Neuronal stem cell (in vitro differentiated cells): ENCODE measurements at regions not wholly inside any gene's neighbourhood (a gene's known extent, or its start where the extent isn't known, plus 50 kb on each side); places are given as distances from the start of the nearest gene placed in this dataset.

ENCODE experiments used
- DNase-seq: peaks from one replicate; pipeline ENCODE4 v3.0.0-alpha.2; 2013; ENCODE audit warnings: low spot score
- H2AFZ ChIP-seq: one replicate; pipeline ENCODE4 v1.6.1; 2013; ENCODE audit warnings: mild to moderate bottlenecking, low read length, inconsistent platforms
- H2AK5ac ChIP-seq: 2 replicates; pipeline ENCODE4 v1.6.1; 2013; ENCODE audit warnings: low read depth, mild to moderate bottlenecking, inconsistent platforms, low read length, moderate library complexity, mixed read lengths
- H2BK120ac ChIP-seq: 2 replicates; pipeline ENCODE4 v1.6.1; 2013; ENCODE audit warnings: low read depth, mild to moderate bottlenecking, inconsistent platforms, low read length, moderate library complexity, mixed read lengths
- H2BK12ac ChIP-seq: one replicate; pipeline ENCODE4 v1.6.1; 2013; ENCODE audit warnings: low read length, inconsistent platforms
- H2BK15ac ChIP-seq: 2 replicates; pipeline ENCODE4 v1.6.1; 2013; ENCODE audit warnings: mild to moderate bottlenecking, low read length, inconsistent platforms, mixed read lengths
- H2BK5ac ChIP-seq: one replicate; pipeline ENCODE4 v1.6.1; 2013; ENCODE audit warnings: inconsistent platforms, mild to moderate bottlenecking, low read length, moderate library complexity
- H3K14ac ChIP-seq: one replicate; pipeline ENCODE4 v1.6.1; 2013; ENCODE audit warnings: low read length, inconsistent platforms
- H3K18ac ChIP-seq: 2 replicates; pipeline ENCODE4 v1.6.1; 2013; ENCODE audit warnings: low read length, inconsistent platforms
- H3K23ac ChIP-seq: 2 replicates; pipeline ENCODE4 v1.6.1; 2013; ENCODE audit warnings: low read depth, mild to moderate bottlenecking, mixed read lengths, low read length, inconsistent platforms; ENCODE audit not compliant: poor library complexity
- H3K27ac ChIP-seq: replicated peaks from 3 replicates; pipeline ENCODE4 v1.5.1; 2013; ENCODE audit warnings: low read length, inconsistent platforms
- H3K27me3 ChIP-seq, 3 experiments: 2 replicates each; pipeline ENCODE4 v1.6.1; 2013; ENCODE audit warnings: low read length in 3 of 3, mild to moderate bottlenecking in 2 of 3, inconsistent platforms in 1 of 3, low read depth in 1 of 3, mixed read lengths in 1 of 3, moderate library complexity in 1 of 3; ENCODE audit not compliant: control insufficient read depth in 3 of 3, insufficient read depth in 3 of 3
- H3K36me3 ChIP-seq, 2 donors: replicated peaks in 1 of 2; 2 replicates each; pipeline ENCODE4 v1.6.1; 2013; ENCODE audit warnings: low read length in 2 of 2; ENCODE audit not compliant: control insufficient read depth in 2 of 2, insufficient read depth in 2 of 2
- H3K4ac ChIP-seq: 2 replicates; pipeline ENCODE4 v1.6.1; 2013; ENCODE audit warnings: inconsistent platforms, mild to moderate bottlenecking, low read length, moderate library complexity
- H3K4me1 ChIP-seq, 2 donors: 1 replicate in 1 of 2; 2 replicates in 1 of 2; pipeline ENCODE4 v1.6.1; 2013; ENCODE audit warnings: low read length in 2 of 2, low read depth in 1 of 2; ENCODE audit not compliant: control insufficient read depth in 2 of 2, insufficient read depth in 1 of 2
- H3K4me2 ChIP-seq: one replicate; pipeline ENCODE4 v1.6.1; 2013; ENCODE audit warnings: mild to moderate bottlenecking, low read length, inconsistent platforms; ENCODE audit not compliant: insufficient read depth, poor library complexity, severe bottlenecking
- H3K4me3 ChIP-seq, 2 donors: 2 replicates each; pipeline ENCODE4 v1.5.1; 2013; ENCODE audit warnings: low read length in 2 of 2, mild to moderate bottlenecking in 2 of 2, inconsistent platforms in 1 of 2, moderate library complexity in 1 of 2
- H3K79me1 ChIP-seq: one replicate; pipeline ENCODE4 v1.6.1; 2013; ENCODE audit warnings: low read depth, mild to moderate bottlenecking, inconsistent platforms, low read length, moderate library complexity
- H3K9ac ChIP-seq: one replicate; pipeline ENCODE4 v1.6.1; 2013; ENCODE audit warnings: mild to moderate bottlenecking, low read depth, low read length, inconsistent platforms; ENCODE audit not compliant: poor library complexity
- H3K9me3 ChIP-seq, 2 donors: replicated peaks in 1 of 2; 2 replicates each; pipeline versions ENCODE3 to v1.6.1; 2013; ENCODE audit warnings: low read length in 2 of 2, mild to moderate bottlenecking in 2 of 2, inconsistent platforms in 1 of 2, low read depth in 1 of 2, mixed read lengths in 1 of 2, moderate library complexity in 1 of 2; ENCODE audit not compliant: control insufficient read depth in 2 of 2, insufficient read depth in 1 of 2
- H4K8ac ChIP-seq: one replicate; pipeline ENCODE4 v1.6.1; 2013; ENCODE audit warnings: low read depth, mild to moderate bottlenecking, inconsistent platforms, low read length, moderate library complexity
- H4K91ac ChIP-seq: one replicate; pipeline ENCODE4 v1.6.1; 2013; ENCODE audit warnings: low read length, low read depth, mild to moderate bottlenecking, inconsistent platforms; ENCODE audit not compliant: poor library complexity
- WGBS, 2 donors: extraction: QIAGEN DNeasy Blood & Tissue Kit; methylation state at CpG; one replicate each; pipeline ENCODE4 v1.1.7; 2013; ENCODE audit warnings: missing lambda C conversion rate in 2 of 2, mixed read lengths in 1 of 2; ENCODE audit not compliant: insufficient read length in 2 of 2, insufficient replicate concordance in 1 of 2; ENCODE audit errors: extremely low coverage in 2 of 2; 5-methylcytosine and 5-hydroxymethylcytosine counted together

DNA sequence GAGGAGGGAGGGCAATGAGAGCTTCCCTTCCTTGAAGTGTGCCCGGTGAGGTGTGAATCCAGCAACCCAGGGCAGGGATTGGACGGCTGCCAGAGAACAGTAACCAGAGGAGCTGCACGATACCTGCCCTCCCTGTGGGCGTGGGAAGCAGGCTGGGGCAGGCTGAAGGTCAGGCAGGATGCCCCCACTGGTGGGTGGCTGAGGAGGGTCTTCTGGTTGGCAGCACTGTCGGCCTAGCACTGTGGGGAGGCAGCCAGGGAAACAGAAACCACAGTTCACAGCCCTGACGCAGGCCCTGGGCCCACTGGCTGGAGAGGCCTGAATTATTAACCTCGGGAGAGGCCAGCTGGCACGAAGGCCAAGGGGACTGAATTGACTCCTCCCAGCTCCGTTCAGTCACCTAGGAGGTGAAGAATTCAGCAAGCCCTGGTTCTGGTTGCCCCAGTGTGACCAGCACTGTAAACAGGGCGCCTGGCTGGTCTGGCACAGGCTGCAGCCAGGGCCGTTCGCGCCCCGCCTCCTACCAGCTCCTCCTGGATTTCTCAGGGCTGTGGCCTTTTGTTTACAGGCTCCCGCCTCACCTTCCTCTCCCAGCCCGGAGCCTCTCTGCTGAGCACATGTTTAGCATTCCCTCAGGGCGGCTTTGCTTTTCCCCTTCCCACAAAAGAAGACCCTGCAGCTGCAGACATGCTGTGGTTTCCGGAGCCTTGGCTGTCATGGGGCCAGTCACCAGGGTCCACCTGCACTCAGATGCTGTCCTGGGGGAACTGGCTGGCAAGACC, 97.8 kb downstream of the B3GNT2 start:
- peak overlapping the region; percentile 84 for H2BK120ac ChIP-seq
- peak overlapping the region; percentile 85 for H4K91ac ChIP-seq
- H3K18ac ChIP-seq = peak overlapping the region; percentile 92
- peak overlapping the region; percentile 50 for H3K27ac ChIP-seq
- H3K9me3 ChIP-seq = no peaks in the 10 kb centered on the region
- H3K79me1 ChIP-seq = no peaks in the 10 kb centered on the region
- H3K23ac ChIP-seq = peak overlapping the region; percentile 30
- no peak overlapping the region for H3K4me3 ChIP-seq
- H3K14ac ChIP-seq = peak overlapping the region; percentile 15
- peak overlapping the region; percentile 36 for H3K9ac ChIP-seq
- H2BK5ac ChIP-seq = peak overlapping the region; percentile 15
- peak overlapping the region; percentile 92 for H2BK15ac ChIP-seq
- WGBS, 2 donors = no CpG with 5 or more reads among the region's 18 CpGs
- H4K8ac ChIP-seq = peak overlapping the region; percentile 98
- peak overlapping the region; percentile 60 for H3K4ac ChIP-seq
- H2AFZ ChIP-seq = peak overlapping the region; percentile 97
- peak; percentile 20 for DNase-seq
- peak overlapping the region; percentile 93 for H2AK5ac ChIP-seq
- H3K27me3 ChIP-seq = peaks cover 0 to 20% (median 0%) of the 10 kb centered on the region in 3 experiments
- H3K4me1 ChIP-seq = peaks cover 4 to 9% of the 10 kb centered on the region in 2 donors
- H3K36me3 ChIP-seq = no peaks in the 10 kb centered on the region
- H2BK12ac ChIP-seq = peak overlapping the region; percentile 96
- no peak overlapping the region for H3K4me2 ChIP-seq

GRCh38 chr2:62293151-62293489, 97.2 kb downstream of the B3GNT2 start:
- peaks cover 4 to 9% of the 10 kb centered on the region in 2 donors for H3K4me1 ChIP-seq
- peak overlapping the region; percentile 15 for H3K14ac ChIP-seq
- H3K9me3 ChIP-seq = no peaks in the 10 kb centered on the region
- WGBS, 2 donors = no CpG with 5 or more reads among the region's 6 CpGs
- peak overlapping the region; percentile 96 for H2BK12ac ChIP-seq
- no peak overlapping the region for H3K4me2 ChIP-seq
- peak overlapping the region; percentile 97 for H2AFZ ChIP-seq
- H2BK5ac ChIP-seq = peak overlapping the region; percentile 15
- peak overlapping the region; percentile 36 for H3K9ac ChIP-seq
- no peaks in the 10 kb centered on the region for H3K79me1 ChIP-seq
- H2BK120ac ChIP-seq = peak overlapping the region; percentile 84
- peak overlapping the region; percentile 92 for H2BK15ac ChIP-seq
- no peak for DNase-seq
- H3K18ac ChIP-seq = peak overlapping the region; percentile 92
- peaks cover 0 to 16% (median 0%) of the 10 kb centered on the region in 3 experiments for H3K27me3 ChIP-seq
- H4K8ac ChIP-seq = peak overlapping the region; percentile 98
- H3K4ac ChIP-seq = no peak overlapping the region
- no peaks in the 10 kb centered on the region for H3K36me3 ChIP-seq
- H3K4me3 ChIP-seq = no peak overlapping the region
- H4K91ac ChIP-seq = no peak overlapping the region
- H3K23ac ChIP-seq = peak overlapping the region; percentile 30
- peak overlapping the region; percentile 93 for H2AK5ac ChIP-seq
- H3K27ac ChIP-seq = no peak overlapping the region

DNA sequence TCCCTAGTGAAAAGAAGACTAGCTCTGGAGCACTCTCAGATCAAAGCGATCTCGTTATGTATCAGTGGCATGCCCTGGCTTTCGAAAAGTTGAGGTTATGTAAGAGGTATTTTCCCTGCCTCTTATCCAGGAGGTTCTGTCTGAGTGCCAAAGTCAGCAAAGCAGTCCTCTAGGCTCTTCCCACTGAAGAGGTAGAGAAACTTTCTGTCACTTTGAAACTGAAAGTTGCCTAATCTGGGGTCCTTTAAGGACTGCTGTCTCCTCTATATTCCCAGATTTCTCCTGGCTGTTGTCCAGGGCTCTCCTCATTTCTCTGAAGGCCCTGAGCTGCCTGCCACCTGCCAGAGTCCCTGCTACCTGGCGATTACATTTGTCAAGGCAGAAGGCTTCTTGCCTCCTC, 96.3 kb downstream of the B3GNT2 start:
- H3K9me3 ChIP-seq = no peaks in the 10 kb centered on the region
- no peak overlapping the region for H2AK5ac ChIP-seq
- H2BK5ac ChIP-seq = no peak overlapping the region
- no peaks in the 10 kb centered on the region for H3K36me3 ChIP-seq
- no peak overlapping the region for H3K4me3 ChIP-seq
- H2BK15ac ChIP-seq = no peak overlapping the region
- no peak overlapping the region for H3K18ac ChIP-seq
- no peaks in the 10 kb centered on the region for H3K79me1 ChIP-seq
- H2BK12ac ChIP-seq = no peak overlapping the region
- no CpG with 5 or more reads among the region's 4 CpGs for WGBS, 2 donors
- no peak overlapping the region for H3K23ac ChIP-seq
- peaks cover 0 to 11% (median 0%) of the 10 kb centered on the region in 3 experiments for H3K27me3 ChIP-seq
- no peak overlapping the region for H2AFZ ChIP-seq
- no peak overlapping the region for H2BK120ac ChIP-seq
- H3K9ac ChIP-seq = no peak overlapping the region
- H4K8ac ChIP-seq = no peak overlapping the region
- no peak overlapping the region for H3K4ac ChIP-seq
- H3K27ac ChIP-seq = no peak overlapping the region
- DNase-seq = no peak
- H3K4me2 ChIP-seq = no peak overlapping the region
- peaks cover 4 to 9% of the 10 kb centered on the region in 2 donors for H3K4me1 ChIP-seq
- H3K14ac ChIP-seq = no peak overlapping the region
- no peak overlapping the region for H4K91ac ChIP-seq

DNA sequence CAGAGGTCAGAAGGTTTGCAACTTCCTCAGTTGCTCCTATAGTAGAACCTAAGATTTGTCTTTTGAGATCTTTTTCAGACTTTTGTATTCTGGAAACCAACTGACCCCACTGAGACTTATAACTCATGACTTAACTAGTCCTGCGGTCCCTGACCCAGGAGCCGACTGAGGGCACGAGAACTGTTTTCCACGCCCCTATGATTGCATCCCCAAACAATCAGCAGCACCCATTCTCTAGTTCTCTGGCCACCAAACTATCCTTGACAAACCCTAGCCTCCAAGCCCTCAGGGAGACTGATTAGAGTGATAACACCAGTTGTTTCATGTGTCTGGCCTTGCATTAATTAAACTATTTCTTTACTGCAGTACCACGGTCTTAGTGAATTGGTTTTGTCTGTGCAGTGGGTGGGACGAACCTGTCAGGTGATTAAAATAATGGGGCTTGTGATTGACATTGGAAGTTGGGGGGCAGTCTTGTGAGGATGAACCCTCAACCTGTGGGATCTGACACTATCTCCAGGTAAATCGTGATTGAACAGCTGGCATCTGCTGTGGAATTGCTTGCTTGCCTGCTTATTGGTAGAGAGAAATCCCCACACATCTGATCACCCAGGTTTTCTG, 95.7 kb downstream of the B3GNT2 start:
- Histone ChIP-seq H3K36me3 (no peaks in the 10 kb centered on the region), H3K27ac (no peak overlapping the region), H2BK120ac (no peak overlapping the region), H3K14ac (no peak overlapping the region), H4K91ac (no peak overlapping the region), H3K4me1 (peaks cover 4 to 9% of the 10 kb centered on the region in 2 donors), H2AFZ (peak overlapping the region; percentile 59), H3K18ac (no peak overlapping the region), H4K8ac (no peak overlapping the region), H3K23ac (no peak overlapping the region), H3K9ac (no peak overlapping the region), H2AK5ac (no peak overlapping the region), H3K27me3 (peaks cover 0 to 8% (median 0%) of the 10 kb centered on the region in 3 experiments), H3K79me1 (no peaks in the 10 kb centered on the region), H2BK15ac (no peak overlapping the region), H3K4me3 (no peak overlapping the region), H3K4me2 (no peak overlapping the region), H3K4ac (no peak overlapping the region), H2BK5ac (no peak overlapping the region), H2BK12ac (no peak overlapping the region), H3K9me3 (no peaks in the 10 kb centered on the region)
- DNase-seq = no peak
- no CpG with 5 or more reads among the region's 7 CpGs for WGBS, 2 donors
